Stimulated activated CD4-positive, alpha-beta T cell treated with anti-CD3 and anti-CD28 coated beads, Interleukin-1b, Interleukin-23, amount 100 ng/mL, for 4 hours (primary cell): ENCODE measurements at regions not wholly inside any gene's neighbourhood (a gene's known extent, or its start where the extent isn't known, plus 50 kb on each side); places are given as distances from the start of the nearest gene placed in this dataset.
"Not testable (repeated sequence)": the region's sequence is repeated elsewhere in the genome, so short reads cannot be mapped to it uniquely, and the experiment has no call there.

Experiments used
- DNase-seq, 2 donors: peaks; one replicate each; pipeline ENCODE4 v3.0.0-alpha.2; 2020; ENCODE audit warnings: low read depth in 2 of 2

DNA sequence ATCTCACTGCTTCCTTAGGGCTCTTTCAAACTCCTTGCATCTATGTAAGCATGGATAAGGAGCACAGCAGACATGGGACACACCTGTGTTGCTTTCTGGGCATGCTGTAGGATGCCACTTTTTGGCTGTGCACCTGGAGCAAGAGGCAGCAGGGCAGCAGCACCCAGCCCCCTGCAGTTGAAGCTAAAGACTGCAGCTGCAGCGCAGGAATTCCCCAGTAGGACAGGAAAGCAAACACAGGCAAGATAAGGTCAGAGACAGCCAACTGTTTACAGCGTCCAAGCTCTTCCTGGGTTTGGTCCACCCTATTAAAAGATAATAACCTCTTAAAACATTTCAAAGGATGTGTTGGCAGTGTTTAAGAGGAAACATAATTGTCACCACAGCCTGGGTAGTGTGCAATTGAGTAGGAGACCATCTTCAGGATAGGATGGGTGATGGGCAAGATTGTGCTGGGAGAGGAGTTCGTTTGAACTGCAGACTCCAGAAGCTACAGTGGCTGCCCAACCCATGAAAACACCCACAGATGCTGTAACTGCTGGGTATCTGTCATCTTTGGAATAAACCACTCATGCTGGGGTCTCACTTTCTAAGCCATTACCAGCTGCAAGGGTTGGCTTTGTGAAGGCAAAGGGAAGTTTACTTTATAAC is 242.3 kb upstream of the PLGLB1 start:
- DNase-seq = not testable (repeated sequence)

DNA sequence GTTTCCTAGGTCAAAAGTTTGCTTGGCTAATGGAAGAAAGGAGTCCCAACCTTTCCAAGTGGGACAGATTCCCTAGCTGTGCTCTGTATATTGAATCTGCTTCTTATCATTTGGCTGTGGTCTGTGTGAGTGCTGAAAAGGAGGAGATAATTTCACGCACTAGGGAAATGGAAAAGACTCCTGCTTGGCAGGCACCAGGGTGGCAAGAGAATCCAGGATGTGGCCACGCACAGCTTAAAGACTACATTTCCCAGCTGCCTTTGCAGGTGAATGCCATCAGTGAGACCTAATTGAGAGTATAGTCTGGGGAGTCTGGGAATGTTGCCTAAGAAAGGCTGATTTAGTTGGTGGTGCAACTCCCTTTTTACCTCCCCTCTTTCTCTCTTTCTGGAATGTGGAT is 253.5 kb upstream of the PLGLB1 start:
- DNase-seq = not testable (repeated sequence)

DNA sequence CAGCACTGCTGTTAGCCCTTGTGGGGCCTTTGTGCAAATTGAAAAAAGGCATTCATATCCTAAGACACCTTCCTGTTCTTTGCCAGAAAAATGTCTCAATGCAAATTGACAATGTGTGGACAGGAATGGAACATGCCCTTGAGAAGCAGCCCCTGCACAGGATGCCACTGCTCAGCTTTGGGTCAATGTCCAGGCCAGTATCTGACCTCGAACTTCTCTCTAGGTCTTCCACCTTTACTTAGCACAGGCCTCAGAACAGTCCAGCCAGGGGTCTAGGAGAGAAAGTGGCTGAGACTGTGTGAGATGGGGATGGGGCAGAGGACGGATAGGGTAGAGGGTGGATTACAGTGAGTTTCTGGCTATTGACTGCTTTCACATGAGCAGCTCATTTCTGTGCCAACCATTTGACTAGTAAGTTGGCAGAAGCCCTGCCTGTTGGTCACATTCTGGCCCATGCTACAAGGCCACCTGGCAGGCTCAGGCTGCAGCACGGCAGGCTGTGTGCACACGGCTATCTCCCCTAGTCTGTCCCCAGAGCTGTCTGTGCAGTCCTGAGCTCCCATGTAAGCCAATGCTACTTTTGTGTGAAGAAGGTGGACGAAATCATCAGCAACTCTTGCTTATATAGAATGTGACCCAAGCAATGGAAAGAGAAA is 254.5 kb upstream of the PLGLB1 start:
- not testable (repeated sequence) for DNase-seq

DNA sequence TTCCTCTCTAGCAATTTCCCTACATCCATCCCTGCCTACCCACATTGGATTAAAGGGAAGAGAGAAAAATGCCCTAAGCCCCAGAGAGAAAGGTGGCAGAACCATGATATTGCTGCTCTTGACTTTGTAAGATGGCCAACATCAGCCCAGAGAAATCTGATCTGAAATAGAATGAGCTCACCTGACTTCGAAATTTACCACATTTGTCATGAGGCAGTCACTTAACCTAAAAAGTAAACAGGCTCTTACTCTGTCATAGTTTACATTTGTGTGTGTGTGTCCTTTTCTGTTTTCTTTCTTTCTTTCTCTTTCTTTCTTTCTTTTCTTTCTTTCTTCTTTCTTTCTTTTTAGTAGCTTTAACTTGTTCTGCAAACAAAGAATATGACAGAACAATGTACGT is 255.0 kb upstream of the PLGLB1 start:
- not testable (repeated sequence) for DNase-seq

DNA sequence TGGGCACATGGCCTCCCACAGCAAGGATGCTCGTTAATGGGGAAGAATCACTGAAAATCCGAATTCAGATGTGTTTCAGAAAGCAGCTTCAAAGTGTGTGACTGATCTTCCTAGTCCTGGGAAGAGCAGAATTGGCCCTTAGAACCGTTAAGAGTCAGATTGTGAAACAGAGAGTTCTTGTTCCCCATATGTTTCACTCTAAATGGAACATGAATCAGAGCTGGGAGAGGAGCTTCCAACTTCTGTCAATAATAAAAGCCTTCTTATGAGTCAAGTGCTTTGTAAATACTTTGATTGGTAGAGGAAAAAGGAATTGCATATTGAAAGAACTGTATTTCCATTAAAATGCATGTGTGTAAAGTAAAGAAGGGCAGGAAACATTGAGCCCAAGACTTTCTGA is 256.1 kb upstream of the PLGLB1 start:
- DNase-seq = not testable (repeated sequence)

DNA sequence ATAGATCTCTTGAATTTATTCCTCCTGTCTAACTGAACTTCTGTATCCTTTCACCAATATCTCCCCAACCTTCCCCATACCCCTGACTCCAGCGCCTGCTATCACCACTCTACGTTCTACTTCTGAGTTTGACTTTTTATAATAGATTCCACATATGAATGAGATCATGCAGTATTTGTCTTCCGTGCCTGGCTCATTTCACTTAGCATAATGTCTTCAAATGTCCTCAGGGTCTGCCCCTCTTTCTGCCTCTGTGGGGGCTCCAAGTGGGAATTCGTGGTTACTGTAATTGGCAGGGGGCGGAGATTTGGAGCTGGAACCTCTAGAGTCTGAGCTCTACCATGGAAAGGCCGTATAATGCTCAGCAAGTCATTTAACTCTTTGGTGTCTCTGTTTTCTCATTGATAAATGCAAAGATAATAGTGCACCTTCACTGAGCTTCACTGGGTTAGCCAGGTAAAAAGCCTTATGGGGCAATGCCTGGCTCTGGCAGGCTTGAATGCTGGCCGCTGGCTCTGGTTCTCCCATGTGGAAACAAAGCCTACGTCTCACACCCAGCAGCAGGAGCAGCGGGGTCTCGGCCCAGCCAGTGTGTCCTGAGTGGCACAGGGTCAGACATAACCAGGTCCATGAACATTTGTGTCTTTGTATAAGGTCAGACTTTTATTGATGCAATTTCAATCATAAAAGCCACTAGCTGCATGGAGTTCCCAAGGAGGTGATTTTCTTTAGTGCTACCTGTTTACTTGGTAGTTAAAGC is 259.1 kb upstream of the PLGLB1 start:
- not testable (repeated sequence) for DNase-seq

DNA sequence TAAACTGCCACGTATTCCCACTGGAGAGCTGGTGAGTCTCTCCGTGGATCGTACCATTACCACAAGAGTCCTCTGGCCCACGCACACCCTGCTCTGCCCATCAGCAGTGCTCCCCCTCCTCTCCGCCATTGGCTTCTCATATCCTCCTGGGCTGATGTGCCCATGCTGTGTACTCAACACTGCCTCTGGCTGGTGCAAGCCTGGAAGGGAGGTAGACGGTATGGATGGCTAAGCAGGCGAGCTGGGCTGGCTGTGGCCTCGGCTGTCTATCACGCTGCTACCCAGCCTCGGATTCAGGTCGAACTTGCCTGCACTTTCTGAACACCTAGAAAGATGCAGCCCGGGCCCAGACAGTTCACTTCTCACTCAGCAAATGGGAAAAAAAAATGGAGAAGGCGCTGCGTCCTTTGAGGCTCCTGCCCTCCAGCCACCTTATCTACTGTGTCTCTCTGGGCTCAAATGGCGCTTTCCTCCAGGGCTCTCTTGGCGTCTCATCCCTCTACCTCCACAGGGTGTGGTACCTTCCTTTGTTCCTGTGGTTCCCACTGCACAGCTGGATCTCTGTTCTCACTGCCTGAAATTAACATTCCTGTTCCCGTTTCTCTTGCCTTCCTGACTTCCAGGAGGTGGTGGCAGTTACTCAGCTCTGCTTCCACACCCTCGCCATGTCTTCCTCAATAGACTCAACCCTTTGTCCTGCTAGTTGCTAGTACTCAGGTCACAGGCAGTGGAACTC is 262.3 kb upstream of the PLGLB1 start:
- not testable (repeated sequence) for DNase-seq

DNA sequence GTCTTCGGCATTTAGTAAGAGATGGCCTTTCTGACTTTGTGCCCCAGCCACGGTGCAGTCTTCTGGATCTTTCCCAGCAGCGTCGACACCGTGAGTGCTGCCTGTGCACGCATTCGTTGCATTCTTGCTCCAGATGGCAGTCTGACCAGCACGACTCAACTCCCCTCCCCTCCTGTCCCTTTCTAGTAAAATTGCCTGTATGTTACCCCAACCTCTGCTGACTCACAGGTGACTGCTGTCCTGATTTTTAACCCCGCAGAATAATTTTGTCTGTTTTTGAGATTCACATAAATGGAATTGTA is 262.8 kb upstream of the PLGLB1 start:
- not testable (repeated sequence) for DNase-seq

DNA sequence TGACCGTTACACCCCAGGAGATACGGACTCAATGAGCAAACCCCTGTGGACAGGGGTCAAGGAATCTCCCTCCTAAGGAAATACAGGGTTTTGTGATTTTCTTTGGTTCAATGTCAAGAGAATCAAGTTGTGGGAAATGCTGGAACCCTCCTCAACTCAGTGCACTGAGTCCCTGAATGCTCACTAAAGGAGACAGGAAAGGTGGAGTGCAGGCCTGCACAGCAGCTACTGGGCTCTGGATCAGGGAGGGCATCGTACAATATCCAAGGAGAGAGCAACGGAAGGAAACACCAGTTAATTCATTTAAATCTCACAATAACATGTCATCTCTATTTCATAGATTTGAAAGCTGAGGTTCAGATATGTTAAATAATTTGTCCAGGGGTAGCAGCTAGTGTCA is 263.5 kb upstream of the PLGLB1 start:
- DNase-seq = not testable (repeated sequence)

DNA sequence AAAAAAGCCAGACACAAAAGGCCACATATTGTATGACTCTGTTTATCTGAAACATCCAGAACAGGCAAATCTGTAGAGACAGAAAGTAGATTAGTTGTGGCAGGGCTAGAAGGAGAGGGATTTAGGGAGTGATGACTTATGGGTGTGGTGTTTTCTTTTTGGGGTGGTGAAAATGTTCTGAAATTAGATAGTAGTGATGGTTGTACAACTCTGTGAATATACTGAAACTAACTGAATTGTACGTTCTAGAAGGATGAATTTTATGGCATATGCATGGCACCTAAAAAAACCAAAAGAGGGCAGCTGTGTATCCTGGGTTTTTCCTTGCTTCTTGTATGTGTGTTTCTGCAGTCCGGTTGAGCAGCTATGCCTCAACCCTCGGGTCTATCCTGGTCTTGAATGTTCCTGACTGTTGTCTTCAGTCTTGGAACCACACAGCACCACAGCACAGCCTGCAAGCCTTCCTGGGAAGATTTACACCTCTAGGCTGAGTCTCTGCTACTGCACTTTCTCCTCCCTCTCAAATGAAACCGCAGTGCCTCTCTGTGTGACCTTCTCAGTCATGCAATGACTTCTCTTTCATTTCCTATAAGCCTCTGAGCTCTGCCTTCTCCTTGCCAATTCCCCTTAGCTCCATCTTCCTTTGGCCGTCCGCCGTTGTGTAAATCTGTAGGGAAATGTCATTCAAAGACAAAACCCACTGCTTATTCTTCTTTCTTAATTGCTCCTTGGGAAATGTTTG is 269.1 kb upstream of the PLGLB1 start:
- DNase-seq = not testable (repeated sequence)

DNA sequence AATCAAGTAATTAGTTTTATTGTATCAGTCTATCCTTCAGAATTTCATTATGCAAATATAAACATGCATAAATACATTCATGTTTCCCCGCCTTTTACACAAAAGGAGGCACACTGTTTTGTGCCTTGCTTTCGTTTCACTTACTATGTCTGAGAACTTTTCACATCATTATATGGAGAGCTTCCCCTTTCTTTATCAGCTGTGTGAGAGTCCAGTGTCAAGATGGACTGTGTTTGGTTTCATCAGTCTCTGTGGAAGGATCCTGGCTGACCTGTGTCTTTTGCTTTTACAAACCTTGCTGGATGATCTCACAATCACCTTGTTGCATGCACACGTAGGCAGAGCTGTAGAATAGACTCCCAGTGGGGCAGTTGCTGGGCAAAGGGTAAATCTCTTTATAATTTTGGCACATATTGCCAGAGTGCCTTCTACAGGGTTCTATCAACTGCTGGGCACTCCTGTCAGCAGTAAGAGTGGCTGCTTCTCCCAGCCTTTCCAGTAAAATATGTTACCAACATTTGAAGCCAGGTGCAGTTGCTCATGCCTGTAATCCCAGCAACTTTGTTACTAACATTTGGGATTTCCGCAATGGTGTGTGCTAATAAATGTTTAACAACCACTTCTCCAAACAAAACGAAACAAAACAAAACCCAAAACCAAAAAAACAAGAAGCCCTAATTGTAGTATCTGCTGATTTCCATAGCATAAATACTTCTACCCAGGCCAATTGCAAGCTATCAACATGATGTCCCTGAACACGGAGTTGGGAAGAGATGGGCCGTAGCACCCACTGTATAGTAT is 270.0 kb upstream of the PLGLB1 start:
- not testable (repeated sequence) for DNase-seq

DNA sequence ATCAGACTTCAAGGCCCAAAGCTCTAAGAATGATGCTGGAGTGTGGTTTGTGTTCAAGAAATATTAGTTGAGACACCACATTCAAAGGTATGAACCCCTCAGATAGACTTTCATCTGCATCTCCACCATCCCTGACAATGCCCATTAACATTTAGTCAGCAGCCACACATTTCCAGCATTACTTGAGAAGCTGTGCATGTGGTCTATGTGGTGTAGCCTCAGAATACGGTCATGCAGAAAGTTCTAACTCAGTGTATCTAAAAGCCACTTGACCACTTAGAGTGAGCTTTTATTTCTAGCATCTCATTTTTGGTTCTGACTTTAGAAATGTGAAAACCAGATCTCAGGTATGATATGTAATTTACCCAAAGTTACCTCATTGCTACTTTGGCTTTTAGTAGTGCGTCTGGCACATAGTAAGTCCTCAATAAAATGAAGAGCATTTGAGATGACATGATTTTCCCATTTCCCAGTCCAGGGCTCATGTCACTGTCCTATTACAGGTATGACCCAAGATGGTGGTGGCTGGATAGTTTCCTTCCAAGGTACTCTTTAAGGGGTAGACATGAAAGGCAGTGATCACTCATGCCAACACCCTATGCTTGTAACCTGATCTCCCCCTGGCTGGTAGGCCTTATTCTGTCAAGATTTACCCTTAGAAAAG is 272.4 kb upstream of the PLGLB1 start:
- not testable (repeated sequence) for DNase-seq

DNA sequence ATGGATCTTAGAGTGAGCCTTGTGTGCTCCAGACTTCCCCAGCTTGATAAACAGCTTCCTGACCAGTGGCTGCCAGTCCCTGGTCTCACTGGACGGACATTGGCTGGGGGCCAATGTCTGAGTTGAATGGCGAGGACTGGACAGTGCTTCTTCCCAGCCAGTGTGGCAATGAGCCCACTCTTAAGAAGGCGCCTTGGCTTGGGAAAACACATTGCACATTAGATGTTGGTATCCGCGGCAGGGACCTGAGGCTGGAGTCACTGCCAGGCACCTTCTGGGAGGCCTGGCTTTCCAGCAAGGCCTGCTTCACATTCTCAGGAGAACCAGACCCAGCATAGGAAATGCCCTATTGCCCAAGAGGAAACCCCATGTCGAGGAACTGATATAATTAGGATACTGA is 273.5 kb upstream of the PLGLB1 start:
- DNase-seq = not testable (repeated sequence)

DNA sequence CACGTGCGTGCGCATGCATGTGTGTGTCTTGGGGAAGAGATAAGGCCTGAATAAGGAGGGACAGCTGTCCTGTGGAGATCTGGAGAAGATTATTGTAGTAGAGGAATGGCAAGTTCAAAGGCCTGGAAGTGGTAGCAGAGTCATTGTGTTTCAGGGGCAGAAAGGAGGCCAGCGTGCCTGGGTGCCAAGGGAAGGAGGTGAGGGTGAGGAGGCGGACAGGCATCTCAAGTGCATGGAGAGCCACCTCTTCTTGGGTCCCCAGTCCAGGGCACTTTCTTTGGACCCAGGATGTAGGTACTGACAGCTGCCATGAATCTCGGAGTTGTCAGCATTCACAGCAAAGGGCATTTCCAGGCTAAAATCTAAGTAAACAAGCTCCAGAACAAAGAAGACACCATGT is 279.7 kb upstream of the PLGLB1 start:
- not testable (repeated sequence) for DNase-seq

DNA sequence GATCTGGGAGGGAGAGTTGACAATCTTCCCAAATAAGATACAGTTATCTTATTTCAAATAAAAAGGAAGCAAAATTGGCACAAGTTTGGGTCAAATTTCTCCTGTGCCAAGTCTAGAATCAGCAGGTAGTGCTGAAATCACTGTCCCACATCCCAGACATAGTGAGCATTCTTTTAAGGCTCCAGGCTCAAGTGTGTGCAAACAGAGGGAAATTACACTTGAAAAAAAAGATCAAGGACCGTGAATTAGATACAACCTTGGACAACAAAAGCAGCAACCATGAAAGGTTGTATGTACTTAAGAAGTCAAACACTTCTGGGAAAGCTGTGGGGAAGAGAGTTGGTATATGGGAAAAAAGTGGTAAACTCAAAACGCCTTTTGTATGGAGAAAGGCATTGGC is 280.2 kb upstream of the PLGLB1 start:
- not testable (repeated sequence) for DNase-seq

DNA sequence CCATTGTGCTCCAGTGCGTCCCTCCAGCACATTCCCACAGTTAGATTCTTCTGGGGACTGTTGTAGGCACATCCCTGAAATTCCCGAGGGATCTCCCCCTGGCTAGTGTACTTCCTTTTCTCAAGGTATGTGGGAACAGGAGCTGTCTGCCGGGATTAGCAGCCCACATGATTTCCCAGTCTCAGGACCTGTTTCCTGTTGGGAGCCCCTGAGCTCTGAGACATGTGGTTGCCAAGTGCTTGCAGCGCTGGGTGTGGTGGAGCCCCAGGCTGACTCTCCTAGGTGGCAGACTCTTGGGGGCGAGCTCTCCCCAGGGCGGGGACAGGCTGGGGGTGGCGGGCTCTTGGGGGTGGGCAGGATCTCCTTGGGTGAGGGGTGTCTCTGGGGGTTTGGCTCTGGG is 287.0 kb upstream of the PLGLB1 start:
- DNase-seq = not testable (repeated sequence)

DNA sequence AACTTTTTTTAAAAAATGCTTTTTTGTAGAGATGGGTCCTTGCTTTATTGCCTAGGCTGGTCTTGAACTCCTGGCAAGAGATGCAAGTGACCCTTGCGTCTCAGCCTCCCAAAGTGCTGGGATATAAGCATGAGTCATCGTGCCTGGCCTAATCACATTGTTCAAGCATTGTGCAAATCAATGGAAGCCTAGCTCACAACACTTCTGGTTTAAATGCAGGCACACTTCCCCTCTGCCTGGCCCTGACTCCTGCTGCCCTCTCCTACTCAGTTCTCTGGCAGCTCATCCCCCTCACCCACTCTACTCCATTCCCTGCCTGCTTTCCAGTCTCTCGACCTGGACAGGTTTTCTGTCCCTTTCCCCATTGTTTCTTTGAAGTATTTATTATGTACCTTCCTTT is 288.1 kb upstream of the PLGLB1 start:
- not testable (repeated sequence) for DNase-seq

DNA sequence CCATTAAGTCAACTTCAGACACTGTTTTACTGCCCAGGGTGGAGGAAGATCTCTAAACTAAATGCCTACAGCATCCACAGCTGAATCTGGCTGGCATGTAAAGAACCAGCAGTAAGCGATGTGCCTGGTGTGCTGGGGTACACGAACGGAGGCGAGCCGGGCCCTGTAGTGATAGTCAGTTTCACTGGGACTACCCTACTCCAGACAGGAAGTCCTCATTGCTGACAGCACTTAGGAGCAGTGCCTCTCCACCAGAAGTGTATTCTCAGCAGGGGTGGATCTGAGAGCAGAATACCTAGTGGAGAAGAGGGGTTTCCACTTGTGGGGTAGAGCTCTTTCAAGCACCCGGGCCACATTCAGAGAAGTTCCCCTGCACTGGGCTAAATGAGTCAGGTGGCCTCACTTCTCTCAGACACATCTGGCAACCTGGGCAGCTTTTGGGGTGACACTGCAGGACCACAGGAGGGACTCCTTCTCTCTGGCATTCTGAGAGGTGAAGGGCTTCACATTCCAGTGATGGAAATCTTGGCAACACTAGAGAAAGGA is 290.3 kb upstream of the PLGLB1 start:
- DNase-seq = not testable (repeated sequence)

DNA sequence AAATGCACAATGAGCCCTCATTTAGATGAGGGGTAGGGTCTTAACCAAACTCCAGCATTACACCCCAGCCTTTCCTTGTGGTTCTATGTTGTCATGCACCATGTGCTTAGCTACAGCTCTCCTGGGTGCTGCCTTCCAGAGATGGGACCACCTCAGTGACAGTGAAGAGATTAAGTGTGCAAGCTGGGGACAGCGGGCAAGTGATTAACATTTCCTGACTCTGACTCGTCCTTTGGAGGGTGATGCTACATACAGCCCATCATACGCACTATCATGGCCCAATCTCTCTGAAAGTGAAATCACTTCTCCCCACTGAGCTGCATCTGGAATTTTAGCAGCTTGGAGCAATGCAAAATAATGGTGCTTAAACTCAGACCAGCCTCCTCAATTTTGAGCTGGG is 293.0 kb upstream of the PLGLB1 start:
- not testable (repeated sequence) for DNase-seq
